ENCODE measurements at regions not wholly inside any gene's neighbourhood (a gene's known extent, or its start where the extent isn't known, plus 50 kb on each side); places are given as distances from the start of the nearest gene placed in this dataset.

GRCh38 chr5:155293605-155294178 is 280.1 kb downstream of the KIF4B start:
- TF ChIP-seq CTCF (IDR thresholded peaks at IDR 0.05 in 2 of 3, conservative IDR thresholded peaks at IDR 0.05 in 1 of 3; ENCODE audit: borderline replicate concordance in 1 of 3, insufficient read depth in 1 of 3, low read depth in 2 of 3, low read length in 2 of 3) (no peak), TCF7L2 (IDR thresholded peaks at IDR 0.05; ENCODE audit: borderline replicate concordance, extremely low read depth, insufficient read depth, insufficient read length) (no peak), MAX (IDR thresholded peaks at IDR 0.05) (no peak), EZH2 (IDR thresholded peaks at IDR 0.05) (no peak), POLR2A (IDR thresholded peaks at IDR 0.05; ENCODE audit: borderline replicate concordance, extremely low read depth, insufficient read depth, insufficient read length) (no peak), POLR2AphosphoS5 (IDR thresholded peaks at IDR 0.05; ENCODE audit: low read depth, low read length) (no peak), SRF (IDR thresholded peaks at IDR 0.05; ENCODE audit: low read depth) (no peak), CEBPB (IDR thresholded peaks at IDR 0.05; ENCODE audit: low read depth) (no peak), YY1 (IDR thresholded peaks at IDR 0.05; ENCODE audit: extremely low read depth, insufficient replicate concordance, low read depth, low read length) (no peak), ZBTB33 (IDR thresholded peaks at IDR 0.05; ENCODE audit: extremely low read depth, insufficient replicate concordance, low read length) (no peak)
